ENCODE measurements at regions not wholly inside any gene's neighbourhood (a gene's known extent, or its start where the extent isn't known, plus 50 kb on each side); places are given as distances from the start of the nearest gene placed in this dataset.

- WGBS, 2 donors: 68 to 72% methylated on average over 2 of the region's 2 CpGs
- H3K4me1 ChIP-seq: no peaks in the 10 kb centered on the region
These were observed 728.4 kb upstream of the EPHA6 start for GRCh38 chr3:96086018-96086417.

GRCh38 chr3:96101006-96101560 lies 713.3 kb upstream of the EPHA6 start:
- Histone ChIP-seq H3K4me1 (no peaks in the 10 kb centered on the region), H3K27me3 (no peaks in the 10 kb centered on the region), H3K36me3 (no peaks in the 10 kb centered on the region), H3K4me3 (no peak overlapping the region), H3K9me3 (peaks cover 0 to 12% (median 3%) of the 10 kb centered on the region in 11 donors), H3K27ac (no peak overlapping the region)
- ATAC-seq (no peak), DNase-seq (no peak)
- WGBS, 2 donors: 69 to 75% methylated on average over 2 of the region's 2 CpGs
- TF ChIP-seq CTCF (IDR thresholded peaks at IDR 0.05): no peak
- intact Hi-C loops (cut with DNase I): no loop called here

More at GRCh38 chr3:96086018-96086417, 728.4 kb upstream of the EPHA6 start:
- intact Hi-C loops (cut with DNase I): no loop called here
- ATAC-seq (no peak), DNase-seq (no peak)
- no peak for TF ChIP-seq CTCF (IDR thresholded peaks at IDR 0.05)
- Histone ChIP-seq H3K36me3 (no peaks in the 10 kb centered on the region), H3K4me3 (no peak overlapping the region), H3K27ac (no peak overlapping the region), H3K9me3 (peaks cover 0 to 19% (median 0%) of the 10 kb centered on the region in 11 donors), H3K27me3 (no peaks in the 10 kb centered on the region)

- no peaks in the 10 kb centered on the region for H3K36me3 ChIP-seq
- WGBS, 2 donors: 84 to 86% methylated on average over 2 of the region's 2 CpGs
- DNase-seq (no peak), ATAC-seq (no peak)
- H3K9me3 ChIP-seq: no peaks in the 10 kb centered on the region
- no peaks in the 10 kb centered on the region for H3K4me1 ChIP-seq
- TF ChIP-seq CTCF (IDR thresholded peaks at IDR 0.05): no peak
- no peaks in the 10 kb centered on the region for H3K27me3 ChIP-seq
- H3K4me3 ChIP-seq: no peak overlapping the region
- intact Hi-C loops (cut with DNase I): no loop called here
- H3K27ac ChIP-seq: no peak overlapping the region
These were observed 707.7 kb upstream of the EPHA6 start for GRCh38 chr3:96106701-96107100.

Measured in heart right ventricle (tissue), 16 donors.